Peyer's patch (tissue), 4 donors: ENCODE measurements at regions not wholly inside any gene's neighbourhood (a gene's known extent, or its start where the extent isn't known, plus 50 kb on each side); places are given as distances from the start of the nearest gene placed in this dataset.

ENCODE experiments used
- CTCF ChIP-seq, 6 experiments: fragments of 450-650 bp in 4 of 6; fragments of 200-600 bp in 2 of 6; sonication (generic) in 1 of 6; IDR thresholded peaks; one replicate each; pipeline ENCODE4 v1.5.1; 2017 to 2019; ENCODE audit warnings: antibody characterized with exemption in 6 of 6, mild to moderate bottlenecking in 3 of 6, moderate library complexity in 1 of 6
- POLR2A ChIP-seq, 2 donors: fragments of 450-650 bp; IDR thresholded peaks; one replicate each; pipeline ENCODE4 v1.5.1; 2017; ENCODE audit warnings: antibody characterized with exemption in 2 of 2, mild to moderate bottlenecking in 2 of 2, moderate library complexity in 2 of 2

GRCh38 chr10:22135591-22135990 lies 82.2 kb downstream of the EBLN1 start:
- TF ChIP-seq CTCF (IDR thresholded peaks at IDR 0.05): no peak
- no peak for TF ChIP-seq POLR2A (IDR thresholded peaks at IDR 0.05)
